Astrocyte of the cerebellum (primary cell): ENCODE measurements at regions not wholly inside any gene's neighbourhood (a gene's known extent, or its start where the extent isn't known, plus 50 kb on each side); places are given as distances from the start of the nearest gene placed in this dataset.

Source experiments
- DNase-seq: peaks from one replicate; pipeline ENCODE4 v3.0.0-alpha.2; 2011; ENCODE audit warnings: low read depth
- H3K4me3 ChIP-seq: 2 replicates; pipeline ENCODE4 v1.5.1; 2011; ENCODE audit warnings: mild to moderate bottlenecking, low read depth, low read length, moderate library complexity
- CTCF ChIP-seq: IDR thresholded peaks from 2 replicates; pipeline ENCODE4 v1.5.1; 2012; ENCODE audit warnings: low read length, low read depth, moderate library complexity, mild to moderate bottlenecking; ENCODE audit errors: missing control alignments
- in situ Hi-C: cut with HindIII; loops from 2 replicates; pipeline ENCODE4 v1.10.0; 2017; ENCODE audit warnings: low sequenced_read_pairs

- in situ Hi-C loops = no loop called here
- TF ChIP-seq CTCF = no peak
- no peak for DNase-seq
- no peak overlapping the region for H3K4me3 ChIP-seq
These were observed 170.9 kb upstream of the RTL1 start for GRCh38 chr14:101074196-101075024.

- H3K4me3 ChIP-seq = no peak overlapping the region
- DNase-seq = no peak
- TF ChIP-seq CTCF = no peak
- in situ Hi-C loops = no loop called here
These were observed 171.7 kb upstream of the RTL1 start for GRCh38 chr14:101075025-101075800.

- in situ Hi-C loops = no loop called here
- DNase-seq = no peak
These were observed 172.4 kb upstream of the RTL1 start for GRCh38 chr14:101075801-101076413.

GRCh38 chr14:101076451-101077198, 173.1 kb upstream of the RTL1 start:
- no peak for DNase-seq
- TF ChIP-seq CTCF = no peak
- in situ Hi-C loops = no loop called here
- H3K4me3 ChIP-seq = no peak overlapping the region

More at GRCh38 chr14:101075801-101076413, 172.4 kb upstream of the RTL1 start:
- no peak overlapping the region for H3K4me3 ChIP-seq
- TF ChIP-seq CTCF = no peak

- in situ Hi-C loops = no loop called here
- TF ChIP-seq CTCF = no peak
- H3K4me3 ChIP-seq = peak overlapping the region; percentile 19
- DNase-seq = no peak
These were observed 174.1 kb upstream of the RTL1 start for GRCh38 chr14:101077481-101078074.
